IgD-negative memory B cell (primary cell): ENCODE measurements at regions not wholly inside any gene's neighbourhood (a gene's known extent, or its start where the extent isn't known, plus 50 kb on each side); places are given as distances from the start of the nearest gene placed in this dataset.

Experiments used
- H3K27ac Mint-ChIP-seq, 3 donors: one replicate each; pipeline ENCODE4 v1.8.0; 2020 to 2022; ENCODE audit warnings: mild to moderate bottlenecking in 3 of 3, mixed read lengths in 3 of 3, moderate library complexity in 1 of 3
- H3K27me3 Mint-ChIP-seq: one replicate; pipeline ENCODE4 v1.8.0; 2021; ENCODE audit warnings: mixed read lengths
- H3K36me3 Mint-ChIP-seq: one replicate; pipeline ENCODE4 v1.8.0; 2020; ENCODE audit warnings: mild to moderate bottlenecking, mixed read lengths
- H3K4me1 Mint-ChIP-seq, 3 donors: one replicate each; pipeline ENCODE4 v1.8.0; 2020 to 2022; ENCODE audit warnings: mixed read lengths in 3 of 3, mild to moderate bottlenecking in 1 of 3
- H3K4me3 Mint-ChIP-seq, 4 donors: one replicate each; pipeline ENCODE4 v1.8.0; 2020 to 2022; ENCODE audit warnings: mild to moderate bottlenecking in 4 of 4, mixed read lengths in 4 of 4, moderate library complexity in 3 of 4
- H3K9me3 Mint-ChIP-seq, 3 donors: one replicate each; pipeline ENCODE4 v1.8.0; 2020 to 2021; ENCODE audit warnings: mixed read lengths in 3 of 3, mild to moderate bottlenecking in 1 of 3

DNA sequence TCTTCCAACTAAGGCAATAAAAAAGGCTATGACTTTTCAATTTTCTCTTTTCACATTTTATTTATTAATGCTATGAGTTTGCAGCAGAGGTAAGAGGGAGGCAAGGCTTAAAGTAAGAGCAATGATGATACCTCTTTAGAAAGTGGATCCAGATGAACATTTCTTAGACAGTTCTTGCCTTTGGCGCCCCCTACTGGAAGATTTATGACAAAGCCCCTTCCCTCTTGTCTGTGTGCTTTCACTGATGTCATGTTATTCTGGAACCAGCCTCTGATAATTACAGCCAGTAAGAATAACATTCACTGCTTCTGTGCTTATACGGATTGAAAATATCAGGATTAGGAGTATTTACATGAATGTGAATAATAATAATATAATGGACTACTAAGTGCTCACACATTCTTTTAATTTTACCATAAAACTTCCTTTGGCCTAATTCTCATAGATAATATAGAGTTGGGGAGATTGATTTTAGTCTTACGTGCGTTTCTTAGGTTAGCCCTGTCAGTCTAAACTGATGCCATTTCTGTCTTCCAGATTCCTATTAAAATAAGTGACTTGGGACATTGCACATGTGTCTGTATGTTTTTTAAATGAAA is 1929.9 kb upstream of the SEL1L start:
- Mint-ChIP-seq H3K27me3 (no peaks in the 10 kb centered on the region), H3K27ac (no peak overlapping the region), H3K4me3 (no peak overlapping the region), H3K4me1 (no peaks in the 10 kb centered on the region), H3K9me3 (peaks cover 3 to 20% (median 4%) of the 10 kb centered on the region in 3 donors), H3K36me3 (no peaks in the 10 kb centered on the region)

DNA sequence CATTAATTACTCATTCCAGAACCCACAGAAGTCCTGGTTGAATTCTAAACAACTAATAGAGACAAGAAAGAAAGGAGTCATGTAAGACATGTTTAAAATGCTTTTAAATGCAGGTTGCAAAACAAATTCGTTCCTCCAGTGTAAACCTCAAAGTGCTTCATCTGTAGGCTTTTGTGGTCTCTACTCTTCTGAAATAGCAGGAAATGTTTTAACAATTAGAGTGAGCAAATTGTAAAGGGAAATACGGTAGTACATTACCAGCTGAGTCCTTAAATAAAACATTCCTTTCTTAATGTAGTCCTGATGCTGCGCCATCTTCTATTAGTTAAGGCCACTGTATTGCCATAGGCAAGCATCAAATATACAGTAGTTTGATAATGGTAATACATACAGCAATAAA is 1934.2 kb upstream of the SEL1L start:
- H3K4me1 Mint-ChIP-seq: no peaks in the 10 kb centered on the region

DNA sequence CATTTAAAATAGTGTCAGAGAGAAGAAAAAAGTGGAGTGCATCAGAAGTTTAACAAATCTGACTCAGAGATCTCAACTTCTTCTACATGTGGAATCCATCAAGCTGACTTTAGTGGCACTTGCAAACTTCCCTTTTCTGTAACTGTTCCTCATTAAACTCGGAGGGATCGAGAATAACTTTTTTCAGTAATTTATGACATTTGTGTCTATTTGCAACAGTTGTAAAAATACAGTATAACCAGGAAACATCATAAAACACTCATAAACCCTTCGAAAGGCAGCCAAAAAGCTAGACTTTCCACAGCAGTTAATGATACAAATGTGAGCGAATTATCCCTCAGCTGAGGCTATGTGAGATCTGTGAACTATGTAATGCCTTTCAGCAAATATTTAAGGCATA is 1936.8 kb upstream of the SEL1L start:
- Mint-ChIP-seq H3K27ac (no peak overlapping the region), H3K4me3 (no peak overlapping the region), H3K4me1 (no peaks in the 10 kb centered on the region), H3K9me3 (peaks cover 2 to 4% (median 2%) of the 10 kb centered on the region in 3 donors), H3K36me3 (no peaks in the 10 kb centered on the region), H3K27me3 (no peaks in the 10 kb centered on the region)

More for the DNA sequence above, 1934.2 kb upstream of the SEL1L start:
- H3K36me3 Mint-ChIP-seq: no peaks in the 10 kb centered on the region
- no peak overlapping the region for H3K27ac Mint-ChIP-seq
- H3K9me3 Mint-ChIP-seq: peaks cover 2 to 7% (median 4%) of the 10 kb centered on the region in 3 donors
- no peaks in the 10 kb centered on the region for H3K27me3 Mint-ChIP-seq
- no peak overlapping the region for H3K4me3 Mint-ChIP-seq

DNA sequence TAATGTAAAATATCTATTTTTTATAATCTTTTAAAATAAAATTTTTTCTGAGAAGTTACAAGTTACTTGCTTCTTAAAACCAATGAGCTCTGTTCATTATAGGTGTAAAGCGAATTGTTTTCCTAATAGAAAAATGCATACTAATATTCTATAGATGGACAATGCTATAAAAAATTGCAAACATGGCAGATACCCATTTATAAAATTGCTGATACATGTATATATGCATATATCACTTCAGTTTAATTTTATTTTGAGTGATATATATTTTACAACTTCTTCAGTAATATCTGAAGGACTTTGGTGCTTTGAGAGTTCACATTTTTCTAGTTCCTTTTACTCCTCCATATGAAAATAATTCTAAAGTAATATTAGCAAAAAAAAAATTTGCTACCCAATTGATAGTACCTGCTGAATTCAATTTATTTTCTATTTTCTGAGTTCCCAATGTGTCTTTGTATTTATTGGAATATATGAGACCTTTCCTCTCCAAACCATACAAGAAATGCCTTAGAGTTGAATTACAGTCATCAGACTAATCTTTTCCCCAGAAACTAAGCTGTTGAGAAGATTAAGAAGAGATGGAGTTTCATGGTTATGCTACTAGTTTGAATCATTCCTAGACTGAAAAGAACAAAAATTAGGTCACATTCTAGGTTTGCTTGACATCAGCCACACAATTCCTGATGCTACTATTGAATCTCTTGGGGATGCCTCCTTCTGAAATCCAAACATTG is 1937.5 kb upstream of the SEL1L start:
- no peaks in the 10 kb centered on the region for H3K36me3 Mint-ChIP-seq
- no peak overlapping the region for H3K27ac Mint-ChIP-seq
- peaks cover 2% of the 10 kb centered on the region in 3 donors for H3K9me3 Mint-ChIP-seq
- no peaks in the 10 kb centered on the region for H3K4me1 Mint-ChIP-seq
- no peak overlapping the region for H3K4me3 Mint-ChIP-seq
- no peaks in the 10 kb centered on the region for H3K27me3 Mint-ChIP-seq

DNA sequence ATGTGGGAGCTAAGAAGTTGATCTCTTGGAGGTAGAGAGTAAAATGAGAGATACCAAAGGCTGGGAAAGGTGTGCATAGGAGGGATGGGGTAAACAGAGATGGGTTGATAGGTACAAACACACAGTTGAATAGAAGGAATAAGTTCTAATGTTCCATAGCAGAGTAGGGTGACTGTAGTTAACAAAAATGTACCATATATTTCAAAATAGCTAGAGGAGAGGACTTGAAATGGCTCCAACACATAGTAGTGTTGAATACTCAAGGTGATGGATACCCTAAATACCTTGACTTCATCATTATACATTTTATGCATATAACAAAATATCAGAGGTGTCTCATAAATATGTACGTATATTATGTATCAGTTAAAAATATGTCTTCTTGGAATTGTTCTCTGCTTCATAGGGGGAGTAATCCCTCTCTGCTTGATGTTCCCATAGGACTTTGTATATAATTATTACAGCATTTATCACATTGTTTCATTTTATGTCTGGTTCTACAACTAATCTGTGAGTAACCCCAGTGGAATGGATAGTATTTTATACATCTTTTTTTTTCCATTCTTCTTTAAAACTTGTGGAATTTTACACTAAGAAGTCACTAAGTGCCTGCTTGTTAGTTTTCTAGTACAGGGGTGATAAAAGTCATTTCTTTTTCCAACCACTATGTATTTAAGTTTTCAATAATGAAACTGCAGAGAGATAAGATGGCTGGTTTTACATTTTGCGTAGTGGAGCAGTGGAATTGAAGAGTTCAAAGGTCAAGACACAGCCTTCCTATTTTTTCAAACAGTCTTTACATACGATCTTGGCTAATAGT is 1940.0 kb upstream of the SEL1L start:
- H3K27me3 Mint-ChIP-seq: no peaks in the 10 kb centered on the region
- H3K36me3 Mint-ChIP-seq: no peaks in the 10 kb centered on the region
- no peak overlapping the region for H3K4me3 Mint-ChIP-seq
- H3K4me1 Mint-ChIP-seq: no peaks in the 10 kb centered on the region
- H3K27ac Mint-ChIP-seq: no peak overlapping the region
- peaks cover 2% of the 10 kb centered on the region in 3 donors for H3K9me3 Mint-ChIP-seq

DNA sequence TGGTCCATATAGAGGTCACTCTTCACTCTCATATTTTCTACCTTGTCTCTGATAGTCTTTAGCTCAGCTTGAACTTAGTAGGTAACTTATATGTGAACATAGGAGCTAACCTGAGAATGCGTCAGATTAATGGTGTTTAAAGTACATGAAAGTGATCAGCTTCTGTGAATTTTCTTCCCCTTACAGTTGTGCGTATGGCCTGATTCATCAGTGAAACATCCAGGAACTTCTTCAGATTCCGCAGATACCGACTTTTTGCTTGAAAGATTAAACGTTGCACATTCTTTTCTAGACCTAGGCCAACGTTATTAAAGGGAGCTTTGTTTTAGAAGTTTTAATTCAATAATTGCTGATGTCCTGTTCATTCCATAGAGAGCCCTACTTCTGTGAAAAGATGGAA is 1945.1 kb upstream of the SEL1L start:
- no peaks in the 10 kb centered on the region for H3K36me3 Mint-ChIP-seq
- no peaks in the 10 kb centered on the region for H3K27me3 Mint-ChIP-seq
- H3K4me1 Mint-ChIP-seq: no peaks in the 10 kb centered on the region
- peaks cover 2 to 6% (median 4%) of the 10 kb centered on the region in 3 donors for H3K9me3 Mint-ChIP-seq
- H3K4me3 Mint-ChIP-seq: no peak overlapping the region
- no peak overlapping the region for H3K27ac Mint-ChIP-seq

DNA sequence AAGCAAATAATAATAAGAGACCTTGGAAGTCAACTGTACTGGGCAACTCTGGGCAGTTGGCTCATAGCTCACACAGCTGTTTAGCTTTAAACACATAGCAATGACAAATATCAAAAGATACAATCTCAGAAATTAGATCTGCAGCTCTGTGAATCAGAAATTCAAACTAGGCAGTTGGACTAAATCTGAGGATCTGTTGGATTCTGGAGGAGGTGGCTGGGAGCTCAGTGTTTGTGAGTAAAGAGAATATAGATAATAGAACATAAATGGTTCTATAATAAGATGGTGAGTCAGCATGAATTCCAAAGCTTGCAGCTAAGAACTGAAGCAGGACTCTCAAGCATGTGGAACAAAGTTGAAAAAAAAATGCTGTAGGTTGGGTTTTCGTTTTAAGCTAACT is 1949.4 kb upstream of the SEL1L start:
- Mint-ChIP-seq H3K9me3 (peaks cover 2 to 6% (median 4%) of the 10 kb centered on the region in 3 donors), H3K27ac (no peak overlapping the region), H3K4me1 (no peaks in the 10 kb centered on the region), H3K36me3 (no peaks in the 10 kb centered on the region), H3K4me3 (no peak overlapping the region), H3K27me3 (no peaks in the 10 kb centered on the region)

DNA sequence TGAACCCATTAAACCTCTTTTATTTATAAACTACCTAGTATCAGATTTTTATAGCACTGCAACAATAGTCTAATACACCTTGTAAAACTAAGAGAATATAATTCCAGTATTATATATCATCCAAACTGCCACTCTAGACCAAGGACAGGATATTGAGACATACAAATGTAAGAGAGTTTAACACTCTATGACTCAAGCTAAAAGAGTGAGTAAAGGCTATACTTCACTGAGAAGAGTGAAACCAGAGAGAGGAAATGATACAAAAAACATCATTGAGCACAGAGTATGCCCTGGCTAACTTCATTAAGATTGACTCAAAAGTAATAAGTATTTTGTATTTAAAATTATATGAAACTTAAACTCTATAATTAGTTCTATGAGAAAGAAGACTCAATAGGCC is 1951.9 kb upstream of the SEL1L start:
- Mint-ChIP-seq H3K9me3 (peaks cover 0 to 6% (median 2%) of the 10 kb centered on the region in 3 donors), H3K36me3 (no peaks in the 10 kb centered on the region), H3K4me3 (no peak overlapping the region), H3K4me1 (no peaks in the 10 kb centered on the region), H3K27me3 (no peaks in the 10 kb centered on the region), H3K27ac (no peak overlapping the region)

DNA sequence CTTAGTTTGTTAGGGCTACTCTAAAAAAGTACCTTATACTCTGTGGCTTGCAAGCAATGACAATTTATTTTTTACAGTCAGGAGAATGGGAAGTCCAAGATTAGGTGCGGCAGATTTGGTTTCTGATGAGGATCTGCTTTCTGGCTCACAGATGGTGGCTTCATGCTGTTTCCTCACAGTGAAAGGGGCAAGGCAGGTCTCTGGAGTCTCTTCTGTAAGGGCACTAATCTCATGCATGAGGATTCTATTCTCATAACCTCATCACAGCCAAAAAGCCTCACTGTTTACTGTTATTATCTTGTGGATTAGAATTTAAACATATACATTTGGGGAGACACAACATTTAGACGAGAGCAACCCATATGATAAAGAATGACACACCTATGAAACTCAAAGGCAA is 1957.4 kb upstream of the SEL1L start:
- Mint-ChIP-seq H3K9me3 (peaks cover 0 to 4% (median 3%) of the 10 kb centered on the region in 3 donors), H3K4me1 (no peaks in the 10 kb centered on the region), H3K4me3 (no peak overlapping the region), H3K36me3 (no peaks in the 10 kb centered on the region), H3K27me3 (no peaks in the 10 kb centered on the region), H3K27ac (no peak overlapping the region)

DNA sequence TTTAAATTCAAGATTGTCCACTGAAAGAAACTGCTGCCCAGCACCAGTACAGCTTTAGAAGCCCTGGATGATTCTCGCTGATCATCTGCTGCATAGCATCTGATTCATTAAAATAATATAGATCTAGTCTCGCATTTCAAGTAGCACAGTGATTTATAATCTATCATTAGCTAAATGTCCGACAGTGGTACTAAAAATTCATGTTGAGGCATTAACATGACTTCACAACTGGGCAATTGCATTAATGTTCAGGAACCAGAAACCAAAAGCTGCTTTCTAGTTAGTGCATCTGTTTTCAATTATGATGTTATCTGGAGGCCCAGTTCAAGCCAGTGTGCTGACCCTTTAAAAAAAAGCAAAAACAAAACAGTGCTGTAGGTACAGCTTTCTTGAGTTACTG is 1987.2 kb upstream of the SEL1L start:
- Mint-ChIP-seq H3K27me3 (no peaks in the 10 kb centered on the region), H3K4me1 (no peaks in the 10 kb centered on the region), H3K27ac (no peak overlapping the region), H3K4me3 (no peak overlapping the region), H3K36me3 (no peaks in the 10 kb centered on the region), H3K9me3 (peaks cover 0 to 9% (median 5%) of the 10 kb centered on the region in 3 donors)

DNA sequence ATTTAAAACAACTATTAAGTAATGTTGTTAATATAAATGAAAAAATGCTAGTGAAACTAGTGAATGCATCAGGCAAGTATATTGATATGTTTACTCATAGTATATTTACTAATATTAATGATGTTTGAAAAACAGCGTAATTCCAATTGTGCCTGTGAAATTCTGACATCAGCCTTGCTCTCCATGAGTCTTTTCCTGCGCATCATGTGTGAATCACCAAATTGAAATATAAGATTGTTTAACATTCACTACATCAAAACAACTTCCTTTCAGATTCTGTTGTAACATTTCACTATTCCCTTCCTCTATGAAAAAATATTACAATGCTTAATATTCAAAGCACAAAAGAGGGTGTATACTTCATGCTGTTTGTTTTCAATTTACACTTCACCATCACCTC is 1995.9 kb upstream of the SEL1L start:
- Mint-ChIP-seq H3K27ac (no peak overlapping the region), H3K36me3 (no peaks in the 10 kb centered on the region), H3K4me1 (no peaks in the 10 kb centered on the region), H3K9me3 (peaks cover 2 to 10% (median 3%) of the 10 kb centered on the region in 3 donors), H3K4me3 (no peak overlapping the region), H3K27me3 (no peaks in the 10 kb centered on the region)

DNA sequence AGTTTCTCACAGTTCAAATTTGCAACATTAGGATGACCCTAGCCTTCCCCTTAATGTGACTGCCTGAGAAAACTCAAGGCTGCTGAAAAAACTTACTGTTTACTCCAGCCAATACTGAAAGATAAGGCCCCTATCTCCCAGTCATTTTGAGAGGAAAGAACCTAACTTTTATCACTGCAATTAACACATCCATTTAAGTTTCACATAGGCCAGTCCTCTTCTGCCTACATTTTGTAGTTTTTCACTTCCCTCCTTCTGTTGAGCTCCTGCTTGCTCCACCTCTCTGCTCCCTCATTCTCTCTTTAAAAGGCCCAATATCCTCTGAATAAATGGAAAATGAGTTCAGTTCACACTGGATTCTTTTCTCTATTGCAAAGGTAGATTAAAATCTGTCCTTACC is 1996.2 kb upstream of the FLRT2 start:
- H3K27ac Mint-ChIP-seq: no peak overlapping the region
- H3K36me3 Mint-ChIP-seq: no peaks in the 10 kb centered on the region
- no peaks in the 10 kb centered on the region for H3K4me1 Mint-ChIP-seq
- peaks cover 1 to 15% (median 2%) of the 10 kb centered on the region in 3 donors for H3K9me3 Mint-ChIP-seq
- no peaks in the 10 kb centered on the region for H3K27me3 Mint-ChIP-seq
- no peak overlapping the region for H3K4me3 Mint-ChIP-seq

DNA sequence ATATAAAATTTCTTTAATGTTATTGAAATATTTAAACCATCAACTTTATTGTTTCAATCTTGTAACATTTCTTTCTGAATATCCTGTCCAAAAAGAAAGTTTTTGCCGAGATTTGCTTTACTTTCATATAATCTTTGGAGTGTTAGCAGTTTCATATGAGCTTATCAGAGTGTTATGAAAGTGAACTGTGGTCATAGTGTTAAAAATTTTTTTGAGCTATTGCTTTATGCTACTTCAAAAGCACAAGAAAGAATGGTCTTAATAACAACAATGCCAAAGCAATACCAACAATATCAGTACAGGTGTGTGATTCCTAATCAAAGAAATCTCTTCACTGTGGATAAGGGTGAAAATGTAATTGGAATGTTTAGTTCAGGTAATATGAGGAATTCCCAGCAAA is 1994.9 kb upstream of the FLRT2 start:
- Mint-ChIP-seq H3K4me3 (no peak overlapping the region), H3K4me1 (no peaks in the 10 kb centered on the region), H3K27ac (no peak overlapping the region), H3K9me3 (peaks cover 2 to 15% (median 3%) of the 10 kb centered on the region in 3 donors), H3K36me3 (no peaks in the 10 kb centered on the region), H3K27me3 (no peaks in the 10 kb centered on the region)

DNA sequence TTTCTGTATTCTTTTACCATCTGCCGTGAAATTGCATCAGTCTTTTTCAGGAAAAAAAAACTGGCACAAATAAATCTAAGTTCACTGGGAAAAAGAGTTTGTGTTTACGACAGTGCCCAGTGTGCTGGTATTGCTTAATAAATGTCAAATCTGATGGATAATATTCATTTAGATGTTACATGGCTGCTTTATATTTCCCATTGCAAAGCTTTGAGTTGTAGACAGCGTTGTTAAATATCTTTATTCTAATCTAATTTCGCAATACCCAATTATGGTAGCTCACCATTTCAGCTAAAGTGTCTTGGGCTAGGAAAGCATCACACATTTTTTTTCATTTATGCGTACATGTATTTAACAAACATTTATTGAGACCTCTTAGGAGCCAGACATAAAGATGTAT is 1994.5 kb upstream of the FLRT2 start:
- H3K4me3 Mint-ChIP-seq: no peak overlapping the region
- H3K4me1 Mint-ChIP-seq: no peaks in the 10 kb centered on the region
- no peaks in the 10 kb centered on the region for H3K36me3 Mint-ChIP-seq
- no peaks in the 10 kb centered on the region for H3K27me3 Mint-ChIP-seq
- peaks cover 2 to 15% (median 3%) of the 10 kb centered on the region in 3 donors for H3K9me3 Mint-ChIP-seq
- no peak overlapping the region for H3K27ac Mint-ChIP-seq

DNA sequence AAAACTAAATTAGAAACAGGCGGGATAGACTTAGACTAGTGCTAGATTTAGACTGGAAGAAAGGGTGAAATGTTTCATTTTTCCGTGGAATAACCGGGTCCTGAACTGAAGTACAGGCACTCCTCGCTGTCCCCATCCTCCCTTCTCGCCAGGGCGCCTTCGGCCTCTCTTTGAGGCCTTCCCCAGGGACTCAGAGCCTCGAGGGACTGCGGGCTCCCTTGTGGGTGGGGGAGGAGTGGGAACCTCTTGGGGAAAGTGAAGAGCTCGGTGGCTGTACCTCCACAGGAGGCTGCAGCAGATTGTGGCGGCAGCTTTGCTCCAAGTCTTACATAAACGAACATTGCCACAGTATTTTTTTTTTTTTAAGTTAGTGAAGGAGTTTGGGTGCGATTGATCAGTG is 1988.8 kb upstream of the FLRT2 start:
- Mint-ChIP-seq H3K27me3 (no peaks in the 10 kb centered on the region), H3K4me1 (no peaks in the 10 kb centered on the region), H3K4me3 (no peak overlapping the region), H3K9me3 (peaks cover 2 to 9% (median 6%) of the 10 kb centered on the region in 3 donors), H3K36me3 (no peaks in the 10 kb centered on the region), H3K27ac (no peak overlapping the region)
